Natural killer cell (primary cell): ENCODE measurements at regions not wholly inside any gene's neighbourhood (a gene's known extent, or its start where the extent isn't known, plus 50 kb on each side); places are given as distances from the start of the nearest gene placed in this dataset.

ENCODE experiments used
- ATAC-seq, 3 donors: fragments of 150-1000 bp in 2 of 3; fragments of 200-7000 bp in 1 of 3; cut with Tn5 transposase; 1 replicate in 1 of 3; 2 replicates in 2 of 3; pipeline ENCODE4 v1.10.0; 2021; ENCODE audit warnings: mild to moderate bottlenecking in 2 of 3, moderate library complexity in 2 of 3
- DNase-seq, 2 donors: peaks; one replicate each; pipeline versions ENCODE4 v3.0.0 to v3.0.0-alpha.2; 2013 to 2021; ENCODE audit warnings: mixed read lengths in 1 of 2
- H3K27ac ChIP-seq: one replicate; pipeline ENCODE4 v1.5.1; 2013; ENCODE audit warnings: mild to moderate bottlenecking, low read length
- H3K27me3 ChIP-seq: one replicate; pipeline ENCODE4 v1.6.1; 2013; ENCODE audit warnings: low read length; ENCODE audit not compliant: control insufficient read depth, insufficient read depth
- H3K36me3 ChIP-seq: one replicate; pipeline ENCODE4 v1.6.1; 2013; ENCODE audit warnings: low read length; ENCODE audit not compliant: control insufficient read depth, insufficient read depth
- H3K4me1 ChIP-seq: one replicate; pipeline ENCODE4 v1.6.1; 2013; ENCODE audit warnings: low read length; ENCODE audit not compliant: control insufficient read depth, insufficient read depth
- H3K4me3 ChIP-seq: one replicate; pipeline ENCODE4 v1.5.1; 2013; ENCODE audit warnings: low read length
- H3K9me3 ChIP-seq: one replicate; pipeline ENCODE4 v1.6.1; 2013; ENCODE audit warnings: low read length; ENCODE audit not compliant: control insufficient read depth, insufficient read depth
- H3K27ac Mint-ChIP-seq, 2 donors: one replicate each; pipeline ENCODE4 v1.8.0; 2022; ENCODE audit warnings: mild to moderate bottlenecking in 2 of 2, mixed read lengths in 2 of 2, moderate library complexity in 1 of 2
- H3K27me3 Mint-ChIP-seq, 2 donors: one replicate each; pipeline ENCODE4 v1.8.0; 2022; ENCODE audit warnings: low read depth in 2 of 2, mixed read lengths in 2 of 2
- H3K36me3 Mint-ChIP-seq: one replicate; pipeline ENCODE4 v1.8.0; 2022; ENCODE audit warnings: mixed read lengths
- H3K4me1 Mint-ChIP-seq, 2 donors: one replicate each; pipeline ENCODE4 v1.8.0; 2022; ENCODE audit warnings: mixed read lengths in 2 of 2
- H3K4me3 Mint-ChIP-seq: one replicate; pipeline ENCODE4 v1.8.0; 2022; ENCODE audit warnings: mild to moderate bottlenecking, moderate library complexity, mixed read lengths
- H3K9me3 Mint-ChIP-seq, 2 donors: one replicate each; pipeline ENCODE4 v1.8.0; 2022; ENCODE audit warnings: mixed read lengths in 2 of 2
- WGBS: methylation state at CpG from one replicate; pipeline ENCODE4 v1.1.7; 2013; ENCODE audit warnings: missing lambda C conversion rate; ENCODE audit not compliant: insufficient coverage; 5-methylcytosine and 5-hydroxymethylcytosine counted together
- intact Hi-C: fragments of 100-400 bp; cut with micrococcal nuclease; formaldehyde crosslinking; loops from one replicate; pipeline ENCODE4 v1.14.2; 2022
- TF ChIP-seq, protein P1 (sequence below): fragments of 200-600 bp; IDR thresholded peaks from one replicate; pipeline ENCODE4 v1.8.0; 2022; ENCODE audit warnings: antibody characterized with exemption

DNA sequence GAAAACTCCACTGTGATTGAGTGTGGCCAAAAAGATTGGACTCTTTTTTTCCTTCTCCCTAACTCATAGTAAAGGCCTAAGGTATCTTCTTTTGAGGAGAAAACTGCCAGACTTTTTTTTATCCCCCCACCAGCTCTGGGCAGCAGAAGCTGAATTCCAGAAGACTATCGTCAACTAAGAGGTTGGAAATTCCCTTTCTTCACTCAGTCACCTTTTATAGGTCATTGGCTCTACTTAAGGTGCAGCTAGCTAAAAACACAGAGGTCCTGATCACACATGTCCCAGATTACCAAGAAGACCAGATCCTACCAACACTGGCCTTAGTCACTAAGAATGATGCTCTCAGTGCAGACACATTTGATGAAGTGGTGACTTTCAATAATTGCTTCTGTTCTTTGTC lies 1441.2 kb downstream of the PLA2G4A start:
- Mint-ChIP-seq H3K36me3 (peaks cover 4% of the 10 kb centered on the region), H3K27ac (no peak overlapping the region), H3K9me3 (peaks cover 8 to 12% of the 10 kb centered on the region in 2 donors), H3K4me3 (no peak overlapping the region), H3K4me1 (no peaks in the 10 kb centered on the region), H3K27me3 (no peaks in the 10 kb centered on the region)
- no peak overlapping the region for H3K4me3 ChIP-seq
- intact Hi-C loops: no loop called here
- H3K27ac ChIP-seq: no peak overlapping the region
- peaks cover 10% of the 10 kb centered on the region for H3K9me3 ChIP-seq
- ATAC-seq: no peak
- no peaks in the 10 kb centered on the region for H3K36me3 ChIP-seq
- WGBS: 89% methylated on average over 1 of the region's 1 CpG
- TF ChIP-seq, protein P1, sequence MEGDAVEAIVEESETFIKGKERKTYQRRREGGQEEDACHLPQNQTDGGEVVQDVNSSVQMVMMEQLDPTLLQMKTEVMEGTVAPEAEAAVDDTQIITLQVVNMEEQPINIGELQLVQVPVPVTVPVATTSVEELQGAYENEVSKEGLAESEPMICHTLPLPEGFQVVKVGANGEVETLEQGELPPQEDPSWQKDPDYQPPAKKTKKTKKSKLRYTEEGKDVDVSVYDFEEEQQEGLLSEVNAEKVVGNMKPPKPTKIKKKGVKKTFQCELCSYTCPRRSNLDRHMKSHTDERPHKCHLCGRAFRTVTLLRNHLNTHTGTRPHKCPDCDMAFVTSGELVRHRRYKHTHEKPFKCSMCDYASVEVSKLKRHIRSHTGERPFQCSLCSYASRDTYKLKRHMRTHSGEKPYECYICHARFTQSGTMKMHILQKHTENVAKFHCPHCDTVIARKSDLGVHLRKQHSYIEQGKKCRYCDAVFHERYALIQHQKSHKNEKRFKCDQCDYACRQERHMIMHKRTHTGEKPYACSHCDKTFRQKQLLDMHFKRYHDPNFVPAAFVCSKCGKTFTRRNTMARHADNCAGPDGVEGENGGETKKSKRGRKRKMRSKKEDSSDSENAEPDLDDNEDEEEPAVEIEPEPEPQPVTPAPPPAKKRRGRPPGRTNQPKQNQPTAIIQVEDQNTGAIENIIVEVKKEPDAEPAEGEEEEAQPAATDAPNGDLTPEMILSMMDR: no peak
- no peaks in the 10 kb centered on the region for H3K4me1 ChIP-seq
- H3K27me3 ChIP-seq: no peaks in the 10 kb centered on the region
- DNase-seq: no peak

DNA sequence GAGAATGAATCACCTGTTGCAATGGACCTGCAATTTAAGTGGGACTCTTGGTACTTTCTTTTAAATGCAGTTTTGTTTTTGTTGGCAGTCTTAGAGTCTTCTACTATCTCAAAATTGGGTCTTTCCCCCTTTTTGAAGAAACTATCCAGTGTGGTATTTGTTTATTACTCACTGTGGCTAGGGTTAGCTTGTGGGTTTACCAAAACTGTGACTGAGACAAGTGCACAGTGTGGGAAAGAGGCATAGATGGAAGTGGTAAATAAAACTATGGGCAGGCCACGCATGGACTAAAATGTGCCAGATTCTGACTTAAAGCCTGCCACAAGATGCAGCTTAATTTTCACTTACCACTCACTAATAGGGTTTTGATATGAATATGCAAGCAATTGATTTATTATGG lies 1441.7 kb downstream of the PLA2G4A start:
- no peak overlapping the region for H3K4me3 Mint-ChIP-seq
- no peaks in the 10 kb centered on the region for H3K27me3 Mint-ChIP-seq
- TF ChIP-seq, protein P1: no peak
- no peaks in the 10 kb centered on the region for H3K4me1 ChIP-seq
- no peak overlapping the region for H3K4me3 ChIP-seq
- peaks cover 5 to 12% of the 10 kb centered on the region in 2 donors for H3K9me3 Mint-ChIP-seq
- H3K4me1 Mint-ChIP-seq: no peaks in the 10 kb centered on the region
- H3K36me3 ChIP-seq: no peaks in the 10 kb centered on the region
- no peak for ATAC-seq
- H3K27ac ChIP-seq: no peak overlapping the region
- WGBS: no CpG with 5 or more reads among the region's 1 CpG
- no peaks in the 10 kb centered on the region for H3K27me3 ChIP-seq
- intact Hi-C loops: no loop called here
- DNase-seq: no peak
- H3K36me3 Mint-ChIP-seq: no peaks in the 10 kb centered on the region
- H3K27ac Mint-ChIP-seq: no peak overlapping the region
- peaks cover 10% of the 10 kb centered on the region for H3K9me3 ChIP-seq

DNA sequence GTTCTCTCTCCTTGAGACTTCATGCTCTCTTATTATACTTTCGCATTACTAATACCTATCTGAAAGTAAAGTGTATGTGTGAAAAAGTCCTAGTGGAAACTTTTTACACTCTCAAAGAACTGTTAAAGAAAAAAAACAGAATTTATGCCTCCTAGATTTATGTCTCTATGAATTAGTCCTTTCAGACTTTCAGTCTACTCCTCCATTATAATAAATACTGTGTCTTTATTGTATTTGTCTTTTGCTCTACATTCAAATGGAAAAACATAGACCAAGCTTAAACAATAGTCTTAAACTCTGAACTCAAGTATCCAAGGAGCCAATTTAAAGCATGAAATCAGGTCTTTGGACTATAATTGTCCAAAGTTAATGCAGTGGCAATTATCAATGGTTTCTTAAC lies 1449.0 kb downstream of the PLA2G4A start:
- Mint-ChIP-seq H3K36me3 (peaks cover 11% of the 10 kb centered on the region), H3K9me3 (peaks cover 9 to 19% of the 10 kb centered on the region in 2 donors), H3K4me1 (no peaks in the 10 kb centered on the region), H3K27me3 (no peaks in the 10 kb centered on the region), H3K4me3 (no peak overlapping the region), H3K27ac (no peak overlapping the region)
- Histone ChIP-seq H3K36me3 (no peaks in the 10 kb centered on the region), H3K4me3 (no peak overlapping the region), H3K27ac (no peak overlapping the region), H3K4me1 (no peaks in the 10 kb centered on the region), H3K9me3 (no peaks in the 10 kb centered on the region), H3K27me3 (no peaks in the 10 kb centered on the region)
- DNase-seq: no peak
- WGBS: no CpG with 5 or more reads among the region's 1 CpG
- intact Hi-C loops: no loop called here
- ATAC-seq: no peak
- TF ChIP-seq, protein P1: no peak

DNA sequence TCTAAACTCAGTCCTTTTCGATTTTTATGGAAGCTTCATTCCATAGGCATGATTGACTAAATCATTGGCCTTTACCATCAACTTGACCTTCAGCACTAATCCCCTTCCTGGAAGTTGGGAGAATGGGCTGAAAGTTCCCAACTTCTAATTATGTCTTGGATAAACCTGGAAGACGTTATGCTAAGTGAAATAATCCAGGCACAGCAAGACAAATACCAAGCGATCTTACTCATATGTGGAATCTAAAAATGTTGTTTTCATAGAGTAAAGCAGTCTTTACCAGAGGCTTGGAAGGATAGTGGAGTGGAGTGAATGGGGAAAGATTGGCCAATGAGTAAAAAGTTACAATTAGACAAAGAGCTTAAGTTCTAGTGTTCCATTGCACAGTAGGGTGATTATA lies 1453.2 kb downstream of the PLA2G4A start:
- Mint-ChIP-seq H3K9me3 (peaks cover 17 to 25% of the 10 kb centered on the region in 2 donors), H3K4me1 (no peaks in the 10 kb centered on the region), H3K27ac (no peak overlapping the region), H3K36me3 (peaks cover 16% of the 10 kb centered on the region), H3K4me3 (no peak overlapping the region), H3K27me3 (no peaks in the 10 kb centered on the region)
- Histone ChIP-seq H3K27me3 (no peaks in the 10 kb centered on the region), H3K36me3 (no peaks in the 10 kb centered on the region), H3K9me3 (no peaks in the 10 kb centered on the region), H3K4me3 (no peak overlapping the region), H3K4me1 (no peaks in the 10 kb centered on the region), H3K27ac (no peak overlapping the region)
- intact Hi-C loops: no loop called here
- ATAC-seq: no peak
- no peak for DNase-seq
- 80% methylated on average over 3 of the region's 3 CpGs for WGBS
- TF ChIP-seq, protein P1: no peak
